IMR-90 (cell line): ENCODE measurements at regions not wholly inside any gene's neighbourhood (a gene's known extent, or its start where the extent isn't known, plus 50 kb on each side); places are given as distances from the start of the nearest gene placed in this dataset.

Experiments
- ATAC-seq: fragments of 200-7000 bp; cut with Tn5 transposase; 2 replicates; pipeline ENCODE4 v1.9.1; 2020; ENCODE audit warnings: low read depth, mild to moderate bottlenecking, moderate library complexity
- BruUV-seq: library from RNA; stranded (reverse); fragments of 400-500 nt; replicated peaks from 2 replicates; lab custom pipeline; 2021; lab: Mats Ljungman, UMichigan
- CTCF ChIA-PET: fragments of 300-600 bp; formaldehyde crosslinking; extraction: SDS; loops from one replicate; lab custom pipeline; 2021; ENCODE audit warnings: antibody characterized with exemption; lab: Yijun Ruan, JAX
- POLR2A ChIA-PET: fragments of 300-600 bp; sonication (Branson Sonifier 250); formaldehyde crosslinking; loops from one replicate; lab custom pipeline; 2022; ENCODE audit warnings: antibody characterized with exemption; ENCODE audit not compliant: unreplicated experiment; lab: Charles Lee
- DNase-seq: peaks from one replicate; pipeline ENCODE4 v3.0.0; 2013
- H2AFZ ChIP-seq: replicated peaks from 2 replicates; pipeline ENCODE3; 2013; ENCODE audit warnings: low read length, mild to moderate bottlenecking; ENCODE audit not compliant: poor library complexity
- H2AK5ac ChIP-seq: 2 replicates; pipeline ENCODE4 v1.6.1; 2013; ENCODE audit warnings: low read depth, low read length, inconsistent platforms
- H2AK9ac ChIP-seq: replicated peaks from 2 replicates; pipeline ENCODE3; 2013; ENCODE audit warnings: mild to moderate bottlenecking, low read depth, low read length, moderate library complexity; ENCODE audit not compliant: poor library complexity
- H2BK120ac ChIP-seq: 2 replicates; pipeline ENCODE4 v1.6.1; 2013; ENCODE audit warnings: low read depth, low read length, inconsistent platforms
- H2BK15ac ChIP-seq: 3 replicates; pipeline ENCODE4 v1.6.1; 2013; ENCODE audit warnings: low read depth, low read length, inconsistent platforms
- H2BK20ac ChIP-seq: 2 replicates; pipeline ENCODE4 v1.6.1; 2013; ENCODE audit warnings: low read depth, mild to moderate bottlenecking, inconsistent platforms, low read length, moderate library complexity
- H2BK5ac ChIP-seq: 2 replicates; pipeline ENCODE4 v1.6.1; 2013; ENCODE audit warnings: mild to moderate bottlenecking, low read depth, low read length, inconsistent platforms; ENCODE audit not compliant: poor library complexity, severe bottlenecking
- H3K14ac ChIP-seq: replicated peaks from 2 replicates; pipeline ENCODE4 v1.6.1; 2013; ENCODE audit warnings: low read depth, low read length, inconsistent platforms
- H3K18ac ChIP-seq: 2 replicates; pipeline ENCODE4 v1.6.1; 2013; ENCODE audit warnings: low read depth, low read length, control low read depth
- H3K23ac ChIP-seq: 2 replicates; pipeline ENCODE4 v1.6.1; 2013; ENCODE audit warnings: low read depth, low read length, inconsistent platforms
- H3K27ac ChIP-seq: 2 replicates; pipeline ENCODE4 v1.5.1; 2013; ENCODE audit warnings: mild to moderate bottlenecking, control low read depth, low read length; ENCODE audit not compliant: insufficient read depth
- H3K27me3 ChIP-seq: 2 replicates; pipeline ENCODE4 v1.6.1; 2013; ENCODE audit warnings: low read length; ENCODE audit not compliant: control insufficient read depth, insufficient read depth
- H3K36me3 ChIP-seq: 2 replicates; pipeline ENCODE4 v1.6.1; 2013; ENCODE audit warnings: low read length, mixed read lengths; ENCODE audit not compliant: control insufficient read depth, insufficient read depth
- H3K4ac ChIP-seq: 2 replicates; pipeline ENCODE4 v1.6.1; 2013; ENCODE audit warnings: low read depth, low read length, inconsistent platforms
- H3K4me1 ChIP-seq: 2 replicates; pipeline ENCODE4 v1.6.1; 2013; ENCODE audit warnings: low read length, mixed read lengths; ENCODE audit not compliant: control insufficient read depth, insufficient read depth
- H3K4me2 ChIP-seq: 2 replicates; pipeline ENCODE4 v1.6.1; 2013; ENCODE audit warnings: low read depth, mild to moderate bottlenecking, control low read depth, low read length, moderate library complexity
- H3K4me3 ChIP-seq: 2 replicates; pipeline ENCODE4 v1.5.1; 2013; ENCODE audit warnings: low read depth, mild to moderate bottlenecking, control low read depth, low read length, moderate library complexity; ENCODE audit not compliant: insufficient read depth
- H3K56ac ChIP-seq: 2 replicates; pipeline ENCODE4 v1.6.1; 2013; ENCODE audit warnings: low read length, inconsistent platforms; ENCODE audit not compliant: insufficient read depth; ENCODE audit errors: extremely low read depth
- H3K79me1 ChIP-seq, 2 experiments: 2 replicates each; pipeline ENCODE4 v1.6.1; 2013; ENCODE audit warnings: low read length in 2 of 2, inconsistent platforms in 1 of 2, low read depth in 1 of 2
- H3K9ac ChIP-seq: 2 replicates; pipeline ENCODE4 v1.6.1; 2013; ENCODE audit warnings: low read depth, low read length, control low read depth
- H3K9me1 ChIP-seq: 2 replicates; pipeline ENCODE4 v1.6.1; 2013; ENCODE audit warnings: low read length, inconsistent platforms; ENCODE audit not compliant: insufficient read depth
- H3K9me3 ChIP-seq: 2 replicates; pipeline ENCODE4 v1.6.1; 2013; ENCODE audit warnings: low read length; ENCODE audit not compliant: control insufficient read depth, insufficient read depth
- H4K20me1 ChIP-seq: 2 replicates; pipeline ENCODE4 v1.6.1; 2013; ENCODE audit warnings: low read length, inconsistent platforms; ENCODE audit not compliant: insufficient read depth
- H4K5ac ChIP-seq: 2 replicates; pipeline ENCODE4 v1.6.1; 2013; ENCODE audit warnings: mild to moderate bottlenecking, low read depth, low read length, control low read depth
- H4K8ac ChIP-seq, 2 experiments: 2 replicates each; pipeline ENCODE4 v1.6.1; 2013; ENCODE audit warnings: low read depth in 2 of 2, low read length in 2 of 2, control low read depth in 1 of 2, inconsistent platforms in 1 of 2
- H4K91ac ChIP-seq: 2 replicates; pipeline ENCODE4 v1.6.1; 2013; ENCODE audit warnings: low read depth, low read length, inconsistent platforms; ENCODE audit not compliant: insufficient read depth
- CEBPB ChIP-seq: IDR thresholded peaks from 2 replicates; pipeline ENCODE4 v1.6.1; 2012; ENCODE audit warnings: low read depth, low read length, improper control_type of control experiment
- ELK1 ChIP-seq: fragments of 150-350 bp; IDR thresholded peaks from 2 replicates; pipeline ENCODE4 v1.6.1; 2016; ENCODE audit warnings: low read depth, mild to moderate bottlenecking, low read length, moderate library complexity, borderline replicate concordance
- FOS ChIP-seq: fragments of 150-350 bp; IDR thresholded peaks from 2 replicates; pipeline ENCODE4 v1.6.1; 2016; ENCODE audit warnings: low read depth, low read length
- MAZ ChIP-seq: IDR thresholded peaks from 2 replicates; pipeline ENCODE4 v1.6.1; 2012; ENCODE audit warnings: low read depth, mild to moderate bottlenecking, low read length, improper control_type of control experiment, moderate library complexity, borderline replicate concordance
- MXI1 ChIP-seq: IDR thresholded peaks from 2 replicates; pipeline ENCODE4 v1.6.1; 2012; ENCODE audit warnings: low read depth, mild to moderate bottlenecking, low read length, moderate library complexity, borderline replicate concordance
- NFE2L2 ChIP-seq: fragments of 150-350 bp; IDR thresholded peaks from 2 replicates; pipeline ENCODE4 v1.6.1; 2016; ENCODE audit warnings: low read depth, mild to moderate bottlenecking, low read length
- POLR2A ChIP-seq: IDR thresholded peaks from 2 replicates; pipeline ENCODE4 v1.6.1; 2012; ENCODE audit warnings: mild to moderate bottlenecking, low read depth, low read length
- RAD21 ChIP-seq: IDR thresholded peaks from 2 replicates; pipeline ENCODE4 v1.6.1; 2012; ENCODE audit warnings: low read length, improper control_type of control experiment
- RCOR1 ChIP-seq: IDR thresholded peaks from 2 replicates; pipeline ENCODE4 v1.6.1; 2012; ENCODE audit warnings: mild to moderate bottlenecking, low read length, improper control_type of control experiment; ENCODE audit not compliant: insufficient replicate concordance
- RFX5 ChIP-seq: IDR thresholded peaks from 2 replicates; pipeline ENCODE4 v1.8.0; 2012; ENCODE audit warnings: low read depth, mild to moderate bottlenecking, low read length, moderate library complexity
- SMC3 ChIP-seq: fragments of 150-350 bp; IDR thresholded peaks from 2 replicates; pipeline ENCODE4 v1.6.1; 2016; ENCODE audit warnings: low read depth, mild to moderate bottlenecking, antibody characterized with exemption, low read length, moderate library complexity
- USF2 ChIP-seq: fragments of 150-350 bp; IDR thresholded peaks from 2 replicates; pipeline ENCODE4 v1.6.1; 2017; ENCODE audit warnings: mild to moderate bottlenecking, antibody characterized with exemption, low read length, low read depth
- WGBS, 2 experiments: methylation state at CpG; one replicate each; pipeline versions ENCODE4 v1.1.5 to v1.1.7; 2013; ENCODE audit warnings: missing lambda C conversion rate in 2 of 2; ENCODE audit not compliant: insufficient read length in 1 of 2; ENCODE audit errors: extremely low coverage in 2 of 2; 5-methylcytosine and 5-hydroxymethylcytosine counted together
- dilution Hi-C: fragments of 300-500 bp; cut with HindIII; formaldehyde crosslinking; loops from one replicate; pipeline ENCODE4 v1.14.3; 2018; ENCODE audit warnings: low sequenced_read_pairs; ENCODE audit not compliant: unreplicated experiment
- in situ Hi-C: fragments of 300-500 bp; cut with MboI; formaldehyde crosslinking; loops from 3 replicates; pipeline ENCODE4 v1.14.3; 2019; ENCODE audit warnings: low sequenced_read_pairs, inconsistent platforms, mixed read lengths
- intact Hi-C: fragments of 100-400 bp; cut with micrococcal nuclease; formaldehyde crosslinking; loops from 2 replicates; pipeline ENCODE4 v1.10.0; 2022
- TF ChIP-seq, protein P1 (sequence below): conservative IDR thresholded peaks from 2 replicates; pipeline ENCODE4 v1.5.1; 2012; ENCODE audit warnings: mild to moderate bottlenecking, low read depth, low read length, improper control_type of control experiment

DNA sequence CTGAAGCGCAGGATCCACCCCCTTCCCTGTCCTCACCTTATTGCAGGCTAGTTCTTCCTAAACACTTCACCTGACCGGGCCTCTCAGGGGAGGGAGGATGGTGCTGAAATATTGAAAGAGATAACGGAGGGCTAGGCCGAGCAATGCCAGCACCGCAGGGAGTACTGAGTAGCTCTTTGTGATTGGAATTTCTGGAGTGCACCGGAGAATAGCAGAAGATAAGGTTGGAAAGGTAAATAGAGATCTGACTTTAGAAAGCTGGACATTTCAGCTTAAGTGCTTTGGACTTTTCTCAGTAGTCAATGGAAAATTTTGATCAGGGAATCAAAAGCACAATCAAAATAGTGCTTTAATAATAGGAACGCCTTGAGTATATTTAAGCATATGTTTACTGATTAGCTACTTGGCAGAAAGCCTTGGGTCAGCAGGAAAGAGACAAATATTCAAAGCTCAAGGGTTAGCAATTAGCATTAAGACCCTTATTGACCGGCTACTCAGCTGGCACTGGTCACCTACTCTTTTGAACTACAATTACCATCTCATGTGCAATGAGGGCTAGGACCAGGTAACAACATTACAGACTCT is 142.9 kb upstream of the NDUFV2 start:
- Histone ChIP-seq H3K27me3 (no peaks in the 10 kb centered on the region), H3K9me3 (no peaks in the 10 kb centered on the region), H3K9me1 (peaks cover 21% of the 10 kb centered on the region), H3K14ac (no peak overlapping the region; the same call in 1 of the 2 replicates), H3K4me2 (no peak overlapping the region), H4K8ac (no peak overlapping the region), H2AFZ (no peak overlapping the region), H2AK9ac (no peak overlapping the region), H4K20me1 (no peaks in the 10 kb centered on the region), H3K4ac (no peak overlapping the region), H3K36me3 (no peaks in the 10 kb centered on the region), H3K9ac (no peak overlapping the region), H2BK120ac (peak overlapping the region; percentile 47), H3K18ac (peak overlapping the region; percentile 39; the same call in 1 of the 2 replicates), H4K5ac (no peak overlapping the region), H3K56ac (no peak overlapping the region), H4K91ac (no peak overlapping the region), H2BK15ac (peak overlapping the region; percentile 92; the same call in 2 of the 3 replicates), H3K4me1 (peaks cover 13% of the 10 kb centered on the region), H2BK5ac (no peak overlapping the region), H3K27ac (no peak overlapping the region), H2AK5ac (peak overlapping the region; percentile 29; the same call in 1 of the 2 replicates), H3K23ac (no peak overlapping the region), H3K4me3 (no peak overlapping the region), H3K79me1 (no peaks in the 10 kb centered on the region; a peak in 1 of 4 replicates), H2BK20ac (peak overlapping the region; percentile 51; the same call in 1 of the 2 replicates)
- WGBS, 2 experiments = 76% methylated on average over 5 of the region's 8 CpGs; no CpG with 5 or more reads in 1 of the 2 experiments
- DNase-seq = no peak
- ATAC-seq = no peak
- intact Hi-C loops = no loop called here
- in situ Hi-C loops = no loop called here
- dilution Hi-C loops = no loop called here
- POLR2A ChIA-PET = no interaction called here
- BruUV-seq = no TSS peak
- no peak for TF ChIP-seq RFX5
- TF ChIP-seq CEBPB = no peak
- no peak for TF ChIP-seq MXI1
- no peak for TF ChIP-seq RAD21
- TF ChIP-seq ELK1 = no peak
- TF ChIP-seq POLR2A = no peak
- TF ChIP-seq NFE2L2 = no peak
- TF ChIP-seq RCOR1 = no peak
- TF ChIP-seq MAZ = no peak
- no peak for TF ChIP-seq USF2
- no peak for TF ChIP-seq FOS
- no peak for TF ChIP-seq SMC3
- TF ChIP-seq, protein P1, sequence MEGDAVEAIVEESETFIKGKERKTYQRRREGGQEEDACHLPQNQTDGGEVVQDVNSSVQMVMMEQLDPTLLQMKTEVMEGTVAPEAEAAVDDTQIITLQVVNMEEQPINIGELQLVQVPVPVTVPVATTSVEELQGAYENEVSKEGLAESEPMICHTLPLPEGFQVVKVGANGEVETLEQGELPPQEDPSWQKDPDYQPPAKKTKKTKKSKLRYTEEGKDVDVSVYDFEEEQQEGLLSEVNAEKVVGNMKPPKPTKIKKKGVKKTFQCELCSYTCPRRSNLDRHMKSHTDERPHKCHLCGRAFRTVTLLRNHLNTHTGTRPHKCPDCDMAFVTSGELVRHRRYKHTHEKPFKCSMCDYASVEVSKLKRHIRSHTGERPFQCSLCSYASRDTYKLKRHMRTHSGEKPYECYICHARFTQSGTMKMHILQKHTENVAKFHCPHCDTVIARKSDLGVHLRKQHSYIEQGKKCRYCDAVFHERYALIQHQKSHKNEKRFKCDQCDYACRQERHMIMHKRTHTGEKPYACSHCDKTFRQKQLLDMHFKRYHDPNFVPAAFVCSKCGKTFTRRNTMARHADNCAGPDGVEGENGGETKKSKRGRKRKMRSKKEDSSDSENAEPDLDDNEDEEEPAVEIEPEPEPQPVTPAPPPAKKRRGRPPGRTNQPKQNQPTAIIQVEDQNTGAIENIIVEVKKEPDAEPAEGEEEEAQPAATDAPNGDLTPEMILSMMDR = no peak
- CTCF ChIA-PET = no interaction called here
